Mucosa of descending colon (tissue), 3 donors: ENCODE measurements at regions not wholly inside any gene's neighbourhood (a gene's known extent, or its start where the extent isn't known, plus 50 kb on each side); places are given as distances from the start of the nearest gene placed in this dataset.
"Not testable (repeated sequence)": the region's sequence is repeated elsewhere in the genome, so short reads cannot be mapped to it uniquely, and the experiment has no call there.

Experiments
- ATAC-seq: fragments of 200-7000 bp; cut with Tn5 transposase; one replicate; pipeline ENCODE4 v1.9.1; 2020; ENCODE audit warnings: mild to moderate bottlenecking, moderate library complexity
- DNase-seq, 3 donors: peaks; one replicate each; pipeline ENCODE4 v3.0.0-alpha.2; 2020
- H3K36me3 ChIP-seq: fragments of 200-600 bp; one replicate; pipeline ENCODE4 v1.8.0; 2021; ENCODE audit warnings: low read depth, mild to moderate bottlenecking
- H3K4me1 ChIP-seq: fragments of 200-600 bp; one replicate; pipeline ENCODE4 v1.8.0; 2021; ENCODE audit warnings: low read depth, mild to moderate bottlenecking
- H3K4me3 ChIP-seq: fragments of 200-600 bp; one replicate; pipeline ENCODE4 v1.8.0; 2021; ENCODE audit warnings: mild to moderate bottlenecking
- H3K9me3 ChIP-seq: fragments of 200-600 bp; one replicate; pipeline ENCODE4 v1.8.0; 2021; ENCODE audit warnings: mild to moderate bottlenecking
- intact Hi-C, 2 donors: fragments of 100-400 bp; cut with DNase I in 1 of 2; cut with micrococcal nuclease in 1 of 2; formaldehyde crosslinking; loops; one replicate each; pipeline versions ENCODE4 v1.11.0 to v1.11.1; 2022; cut with DNase I, micrococcal nuclease
- donor health status: DM: no; HTN: no; CAD: no; lungs with moderate emphysema.
- donor health status: DM: no; HTN: no; CAD: no.
- donor health status: DM: no; HTN: yes; CAD: no.

- DNase-seq, H3K36me3 ChIP-seq, H3K4me3 ChIP-seq, intact Hi-C loops, H3K9me3 ChIP-seq: not testable (repeated sequence)
- ATAC-seq: peak; percentile 78
- H3K4me1 ChIP-seq: peaks cover 13% of the 10 kb centered on the region
Observed at GRCh38 chr15:44817797-44818196, 81.5 kb downstream of the TRIM69 start.

- ATAC-seq, H3K4me1 ChIP-seq, intact Hi-C loops, DNase-seq, H3K4me3 ChIP-seq, H3K36me3 ChIP-seq, H3K9me3 ChIP-seq: not testable (repeated sequence)
Observed at GRCh38 chr15:44819331-44819987, 83.1 kb downstream of the TRIM69 start.

GRCh38 chr15:44820535-44820934, 84.2 kb downstream of the TRIM69 start:
- ATAC-seq, H3K36me3 ChIP-seq: not testable (repeated sequence)

GRCh38 chr15:44820967-44821366, 84.6 kb downstream of the TRIM69 start:
- H3K4me1 ChIP-seq, H3K4me3 ChIP-seq, H3K9me3 ChIP-seq, ATAC-seq, intact Hi-C loops, H3K36me3 ChIP-seq, DNase-seq: not testable (repeated sequence)

More at GRCh38 chr15:44820535-44820934, 84.2 kb downstream of the TRIM69 start:
- H3K9me3 ChIP-seq, intact Hi-C loops, H3K4me1 ChIP-seq, DNase-seq, H3K4me3 ChIP-seq: not testable (repeated sequence)

GRCh38 chr15:44824277-44825145, 88.2 kb downstream of the TRIM69 start:
- DNase-seq, H3K4me3 ChIP-seq, H3K4me1 ChIP-seq, intact Hi-C loops, H3K36me3 ChIP-seq, H3K9me3 ChIP-seq: not testable (repeated sequence)
- peak; percentile 82 for ATAC-seq

GRCh38 chr15:44826583-44826982, 90.3 kb downstream of the TRIM69 start:
- intact Hi-C loops, H3K36me3 ChIP-seq, H3K4me1 ChIP-seq, H3K9me3 ChIP-seq, DNase-seq, H3K4me3 ChIP-seq: not testable (repeated sequence)
- ATAC-seq: peak; percentile 57

- DNase-seq: peak in 2 of 3 donors; percentile 33 to 56
- intact Hi-C loops, H3K4me1 ChIP-seq, H3K36me3 ChIP-seq, H3K4me3 ChIP-seq, ATAC-seq, H3K9me3 ChIP-seq: not testable (repeated sequence)
Observed at GRCh38 chr15:44828229-44828914, 92.0 kb downstream of the TRIM69 start.

- not testable (repeated sequence) for H3K4me3 ChIP-seq
Observed at GRCh38 chr15:44829150-44829549, 92.8 kb downstream of the TRIM69 start.

GRCh38 chr15:44830692-44831408, 94.5 kb downstream of the TRIM69 start:
- DNase-seq (peak; percentile 53 to 71 (median 69)), ATAC-seq (peak; percentile 77)
- H3K4me3 ChIP-seq, H3K4me1 ChIP-seq, H3K9me3 ChIP-seq, intact Hi-C loops, H3K36me3 ChIP-seq: not testable (repeated sequence)

More at GRCh38 chr15:44829150-44829549, 92.8 kb downstream of the TRIM69 start:
- DNase-seq, intact Hi-C loops, ATAC-seq, H3K4me1 ChIP-seq, H3K9me3 ChIP-seq, H3K36me3 ChIP-seq: not testable (repeated sequence)

GRCh38 chr15:44831409-44831741, 95.0 kb downstream of the TRIM69 start:
- H3K9me3 ChIP-seq, intact Hi-C loops, ATAC-seq, H3K36me3 ChIP-seq, H3K4me1 ChIP-seq, DNase-seq, H3K4me3 ChIP-seq: not testable (repeated sequence)

- ATAC-seq, H3K9me3 ChIP-seq, H3K4me1 ChIP-seq, H3K36me3 ChIP-seq, intact Hi-C loops, DNase-seq, H3K4me3 ChIP-seq: not testable (repeated sequence)
Observed at GRCh38 chr15:44832133-44832532, 95.8 kb downstream of the TRIM69 start.

GRCh38 chr15:44833081-44833480, 96.8 kb downstream of the TRIM69 start:
- H3K9me3 ChIP-seq, DNase-seq, intact Hi-C loops, ATAC-seq, H3K36me3 ChIP-seq, H3K4me1 ChIP-seq, H3K4me3 ChIP-seq: not testable (repeated sequence)

GRCh38 chr15:44833761-44834160, 97.4 kb downstream of the TRIM69 start:
- H3K9me3 ChIP-seq, H3K4me1 ChIP-seq, H3K36me3 ChIP-seq, DNase-seq, H3K4me3 ChIP-seq, ATAC-seq, intact Hi-C loops: not testable (repeated sequence)
